AG10803 (cell line): ENCODE measurements at regions not wholly inside any gene's neighbourhood (a gene's known extent, or its start where the extent isn't known, plus 50 kb on each side); places are given as distances from the start of the nearest gene placed in this dataset.

Source experiments
- DNase-seq: peaks from one replicate; pipeline ENCODE4 v3.0.0; 2010; ENCODE audit warnings: low read depth
- H3K4me3 ChIP-seq: 2 replicates; pipeline ENCODE4 v1.5.1; 2011; ENCODE audit warnings: mild to moderate bottlenecking, low read length, control low read depth
- CTCF ChIP-seq: conservative IDR thresholded peaks from 2 replicates; pipeline ENCODE4 v1.5.1; 2011; ENCODE audit warnings: mild to moderate bottlenecking, low read length, control low read depth, inconsistent platforms

- no peak for DNase-seq
- no peak for TF ChIP-seq CTCF
- no peak overlapping the region for H3K4me3 ChIP-seq
Measured at GRCh38 chr9:784202-784601, 57.3 kb upstream of the DMRT1 start.

- TF ChIP-seq CTCF = no peak
- no peak for DNase-seq
- H3K4me3 ChIP-seq = no peak overlapping the region
Measured at GRCh38 chr9:784916-785315, 56.6 kb upstream of the DMRT1 start.

- no peak for DNase-seq
- no peak overlapping the region for H3K4me3 ChIP-seq
- TF ChIP-seq CTCF = no peak
Measured at GRCh38 chr9:785997-786396, 55.5 kb upstream of the DMRT1 start.

GRCh38 chr9:786405-786804 is 55.1 kb upstream of the DMRT1 start:
- no peak for TF ChIP-seq CTCF

GRCh38 chr9:788777-789176 is 52.7 kb upstream of the DMRT1 start:
- no peak for DNase-seq
- TF ChIP-seq CTCF = no peak
- no peak overlapping the region for H3K4me3 ChIP-seq

More at GRCh38 chr9:786405-786804, 55.1 kb upstream of the DMRT1 start:
- no peak overlapping the region for H3K4me3 ChIP-seq
- no peak for DNase-seq
